SK-N-SH (cell line): ENCODE measurements at regions not wholly inside any gene's neighbourhood (a gene's known extent, or its start where the extent isn't known, plus 50 kb on each side); places are given as distances from the start of the nearest gene placed in this dataset.

Experiments
- CTCF ChIA-PET: fragments of 300-600, 350-600 bp; formaldehyde crosslinking; extraction: SDS; loops from one replicate; lab custom pipeline; 2021; lab: Yijun Ruan, JAX
- POLR2A ChIA-PET: fragments of 350-600 bp; sonication (Branson Sonifier 250); formaldehyde crosslinking; extraction: SDS; loops from one replicate; lab custom pipeline; 2020; ENCODE audit warnings: antibody characterized with exemption, inconsistent platforms; lab: Yijun Ruan, JAX
- DNase-seq: peaks from one replicate; pipeline ENCODE4 v3.0.0; 2012
- H2AFZ ChIP-seq: fragments of 200-600 bp; sonication (generic); 2 replicates; pipeline ENCODE4 v1.8.1; 2016; ENCODE audit warnings: antibody characterized with exemption, mild to moderate bottlenecking, low read depth
- H3F3A ChIP-seq: fragments of 200-600 bp; sonication (generic); replicated peaks from 2 replicates; pipeline ENCODE3; 2016; ENCODE audit warnings: antibody characterized with exemption, mild to moderate bottlenecking; ENCODE audit not compliant: insufficient read depth
- H3K27ac ChIP-seq, 2 experiments: fragments of 200-500 bp in 1 of 2; fragments of 200-600 bp in 1 of 2; sonication (Bioruptor generic) in 1 of 2; sonication (generic), shearing (Covaris generic) in 1 of 2; 2 replicates each; pipeline versions ENCODE4 v1.5.1 to v1.6.1; 2014 to 2016; ENCODE audit warnings: low read depth in 2 of 2, inconsistent platforms in 1 of 2, low read length in 1 of 2, mild to moderate bottlenecking in 1 of 2, mixed read lengths in 1 of 2
- H3K27me3 ChIP-seq: fragments of 200-600 bp; sonication (generic), shearing (Covaris generic); 2 replicates; pipeline ENCODE4 v1.6.1; 2016; ENCODE audit warnings: mixed run types; ENCODE audit not compliant: insufficient read depth
- H3K36me3 ChIP-seq, 2 experiments: fragments of 200-500 bp in 1 of 2; fragments of 200-600 bp in 1 of 2; sonication (Bioruptor generic) in 1 of 2; sonication (generic) in 1 of 2; replicated peaks in 1 of 2; 2 replicates each; pipeline versions ENCODE3 to v1.5.1; 2014 to 2016; ENCODE audit warnings: low read length in 1 of 2, mild to moderate bottlenecking in 1 of 2; ENCODE audit not compliant: insufficient read depth in 2 of 2, control insufficient read depth in 1 of 2
- H3K4me1 ChIP-seq, 2 experiments: fragments of 200-500 bp in 1 of 2; fragments of 200-600 bp in 1 of 2; sonication (Bioruptor generic) in 1 of 2; sonication (generic), shearing (Covaris generic) in 1 of 2; 2 replicates each; pipeline versions ENCODE4 v1.5.1 to v1.6.1; 2014 to 2016; ENCODE audit warnings: low read depth in 1 of 2, low read length in 1 of 2, mixed run types in 1 of 2; ENCODE audit not compliant: insufficient read depth in 2 of 2, control insufficient read depth in 1 of 2
- H3K4me2 ChIP-seq: fragments of 200-600 bp; sonication (generic), shearing (Covaris generic); 2 replicates; pipeline ENCODE4 v1.6.1; 2017; ENCODE audit warnings: mixed run types
- H3K4me3 ChIP-seq, 2 experiments: fragments of 200-500 bp in 1 of 2; fragments of 200-600 bp in 1 of 2; sonication (Bioruptor generic) in 1 of 2; sonication (generic), shearing (Covaris generic) in 1 of 2; 2 replicates each; pipeline versions ENCODE4 v1.5.1 to v1.8.1; 2014 to 2016; ENCODE audit warnings: low read depth in 2 of 2, inconsistent platforms in 1 of 2, low read length in 1 of 2, mild to moderate bottlenecking in 1 of 2, mixed read lengths in 1 of 2, moderate library complexity in 1 of 2
- H3K79me2 ChIP-seq: fragments of 200-600 bp; sonication (generic); 2 replicates; pipeline ENCODE4 v1.8.1; 2017; ENCODE audit warnings: mild to moderate bottlenecking; ENCODE audit not compliant: insufficient read depth
- H3K9ac ChIP-seq: fragments of 200-600 bp; sonication (generic); 2 replicates; pipeline ENCODE4 v1.6.1; 2017; ENCODE audit warnings: mixed run types
- H3K9me2 ChIP-seq: fragments of 200-600 bp; sonication (generic); 2 replicates; pipeline ENCODE4 v1.6.1; 2017; ENCODE audit warnings: mixed run types
- H3K9me3 ChIP-seq: fragments of 200-600 bp; sonication (generic); 2 replicates; pipeline ENCODE4 v1.6.1; 2017; ENCODE audit warnings: mixed run types, mild to moderate bottlenecking, moderate library complexity
- H4K20me1 ChIP-seq: fragments of 200-600 bp; sonication (generic); 2 replicates; pipeline ENCODE4 v1.6.1; 2017; ENCODE audit warnings: mild to moderate bottlenecking, mixed run types; ENCODE audit not compliant: insufficient read depth
- EP300 ChIP-seq, 2 experiments: IDR thresholded peaks; 2 replicates each; pipeline versions ENCODE4 v1.4.0 to v1.6.1; 2012; ENCODE audit warnings: borderline replicate concordance in 1 of 2, low read depth in 1 of 2, low read length in 1 of 2
- FOSL2 ChIP-seq: IDR thresholded peaks from 2 replicates; pipeline ENCODE4 v1.4.0; 2012; ENCODE audit warnings: low read depth, mild to moderate bottlenecking, moderate library complexity, borderline replicate concordance
- FOXJ3 ChIP-seq: sonication (generic); formaldehyde crosslinking; IDR thresholded peaks from 2 replicates; pipeline ENCODE4 v1.5.1; 2020; ENCODE audit warnings: mild to moderate bottlenecking, missing genetic modification reagents
- FOXM1 ChIP-seq: IDR thresholded peaks from 2 replicates; pipeline ENCODE4 v1.4.0; 2012; ENCODE audit warnings: low read depth, mild to moderate bottlenecking
- GABPA ChIP-seq: IDR thresholded peaks from 2 replicates; pipeline ENCODE4 v1.4.0; 2012; ENCODE audit warnings: low read depth, mild to moderate bottlenecking
- GATA2 ChIP-seq: sonication (generic); formaldehyde crosslinking; IDR thresholded peaks from 2 replicates; pipeline ENCODE4 v1.5.0; 2020; ENCODE audit warnings: mild to moderate bottlenecking, missing genetic modification reagents
- IRF3 ChIP-seq: fragments of 150-350 bp; IDR thresholded peaks from 2 replicates; pipeline ENCODE4 v1.6.1; 2016; ENCODE audit warnings: mild to moderate bottlenecking, low read depth, low read length
- JUND ChIP-seq: IDR thresholded peaks from 2 replicates; pipeline ENCODE4 v1.4.0; 2012
- MXI1 ChIP-seq: IDR thresholded peaks from 2 replicates; pipeline ENCODE4 v1.6.1; 2012; ENCODE audit warnings: mild to moderate bottlenecking, low read depth, low read length, improper control_type of control experiment
- NRF1 ChIP-seq: IDR thresholded peaks from 2 replicates; pipeline ENCODE4 v1.6.1; 2012; ENCODE audit warnings: low read depth, mild to moderate bottlenecking, low read length
- PBX3 ChIP-seq: IDR thresholded peaks from 2 replicates; pipeline ENCODE4; 2012
- RAD21 ChIP-seq: IDR thresholded peaks from 2 replicates; pipeline ENCODE4 v1.6.1; 2012; ENCODE audit warnings: mild to moderate bottlenecking, low read length
- RCOR1 ChIP-seq: fragments of 150-350 bp; IDR thresholded peaks from 2 replicates; pipeline ENCODE4 v1.6.1; 2017; ENCODE audit warnings: antibody characterized with exemption, low read length
- RFX5 ChIP-seq: IDR thresholded peaks from 2 replicates; pipeline ENCODE4 v1.6.1; 2012; ENCODE audit warnings: mild to moderate bottlenecking, improper control_type of control experiment, low read length
- RXRA ChIP-seq: IDR thresholded peaks from 2 replicates; pipeline ENCODE4 v1.4.0; 2012; ENCODE audit warnings: low read depth, mild to moderate bottlenecking, borderline replicate concordance
- SMC3 ChIP-seq: IDR thresholded peaks from 2 replicates; pipeline ENCODE4 v1.6.1; 2012; ENCODE audit warnings: low read depth, low read length, improper control_type of control experiment
- TCF12 ChIP-seq: IDR thresholded peaks from 2 replicates; pipeline ENCODE4 v1.4.0; 2012
- TEAD4 ChIP-seq: IDR thresholded peaks from 2 replicates; pipeline ENCODE4 v1.4.0; 2012; ENCODE audit warnings: mild to moderate bottlenecking, borderline replicate concordance; ENCODE audit not compliant: insufficient read depth
- YY1 ChIP-seq: IDR thresholded peaks from 2 replicates; pipeline ENCODE4 v1.4.0; 2012; ENCODE audit warnings: low read depth, mild to moderate bottlenecking
- ZBTB33 ChIP-seq: IDR thresholded peaks from 2 replicates; pipeline ENCODE4 v1.4.0; 2012; ENCODE audit warnings: low read depth, borderline replicate concordance
- WGBS: methylation state at CpG from one replicate; pipeline ENCODE4 v1.1.6; 2017; ENCODE audit warnings: low lambda C conversion rate; 5-methylcytosine and 5-hydroxymethylcytosine counted together
- TF ChIP-seq, protein P1 (sequence below): fragments of 200-600 bp; sonication (generic); IDR thresholded peaks from 2 replicates; pipeline ENCODE4 v1.6.1; 2017; ENCODE audit warnings: antibody characterized with exemption, mild to moderate bottlenecking, moderate library complexity

GRCh38 chr5:98349251-98349989 is 424.0 kb upstream of the RGMB start:
- DNase-seq: no peak
- peak overlapping the region; percentile 39; the same call in 1 of the 2 replicates for H3K9ac ChIP-seq
- 64% methylated on average over 6 of the region's 6 CpGs for WGBS
- H2AFZ ChIP-seq: peak overlapping the region; percentile 33; the same call in 1 of the 2 replicates
- ChIA-PET CTCF (interaction anchor here (0.7 kb wide), 1 partner anchor 348 kb away, joined by 3 read pairs; no protein-coding TSS in a partner anchor), POLR2A (no interaction called here)
- H3K4me1 ChIP-seq: no peaks in the 10 kb centered on the region
- peaks cover 8% of the 10 kb centered on the region for H3F3A ChIP-seq
- peaks cover 14% of the 10 kb centered on the region for H3K9me3 ChIP-seq
- H3K27me3 ChIP-seq: no peaks in the 10 kb centered on the region
- peak overlapping the region in 1 of 2 experiments; percentile 68; a peak in 2 of 4 replicates for H3K27ac ChIP-seq
- TF ChIP-seq, protein P1, sequence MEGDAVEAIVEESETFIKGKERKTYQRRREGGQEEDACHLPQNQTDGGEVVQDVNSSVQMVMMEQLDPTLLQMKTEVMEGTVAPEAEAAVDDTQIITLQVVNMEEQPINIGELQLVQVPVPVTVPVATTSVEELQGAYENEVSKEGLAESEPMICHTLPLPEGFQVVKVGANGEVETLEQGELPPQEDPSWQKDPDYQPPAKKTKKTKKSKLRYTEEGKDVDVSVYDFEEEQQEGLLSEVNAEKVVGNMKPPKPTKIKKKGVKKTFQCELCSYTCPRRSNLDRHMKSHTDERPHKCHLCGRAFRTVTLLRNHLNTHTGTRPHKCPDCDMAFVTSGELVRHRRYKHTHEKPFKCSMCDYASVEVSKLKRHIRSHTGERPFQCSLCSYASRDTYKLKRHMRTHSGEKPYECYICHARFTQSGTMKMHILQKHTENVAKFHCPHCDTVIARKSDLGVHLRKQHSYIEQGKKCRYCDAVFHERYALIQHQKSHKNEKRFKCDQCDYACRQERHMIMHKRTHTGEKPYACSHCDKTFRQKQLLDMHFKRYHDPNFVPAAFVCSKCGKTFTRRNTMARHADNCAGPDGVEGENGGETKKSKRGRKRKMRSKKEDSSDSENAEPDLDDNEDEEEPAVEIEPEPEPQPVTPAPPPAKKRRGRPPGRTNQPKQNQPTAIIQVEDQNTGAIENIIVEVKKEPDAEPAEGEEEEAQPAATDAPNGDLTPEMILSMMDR: peak; percentile 68
- no peak for TF ChIP-seq GABPA
- TF ChIP-seq PBX3: peak; percentile 51
- peak; percentile 47; the same call in 1 of the 2 replicates for TF ChIP-seq FOSL2
- TF ChIP-seq TCF12: peak; percentile 49
- 0 out of 2 replicates have a peak, but pooled peaks have one; percentile 58 for TF ChIP-seq TEAD4
- TF ChIP-seq RFX5: no peak
- peak; percentile 44 for TF ChIP-seq SMC3
- no peak for TF ChIP-seq MXI1
- peak; percentile 51; the same call in 1 of the 2 replicates for TF ChIP-seq ZBTB33
- TF ChIP-seq RCOR1: no peak
- no peak for TF ChIP-seq FOXM1
- TF ChIP-seq FOXJ3 (CRISPR knock-in tag): no peak
- no peak for TF ChIP-seq IRF3
- TF ChIP-seq RXRA: no peak
- TF ChIP-seq RAD21: peak; percentile 56
- no peak for TF ChIP-seq NRF1
- TF ChIP-seq YY1: no peak
- TF ChIP-seq JUND: no peak
- no peak for TF ChIP-seq GATA2 (CRISPR knock-in tag)
- TF ChIP-seq EP300 (IDR thresholded peaks at IDR 0.05; ENCODE audit: borderline replicate concordance in 1 of 2, low read depth in 1 of 2, low read length in 1 of 2): peak in 1 of 2 experiments; percentile 68; a peak in 1 of 4 replicates
- H3K4me2 ChIP-seq: no peak overlapping the region
- H3K36me3 ChIP-seq: peaks cover 0 to 13% of the 10 kb centered on the region in 2 experiments
- H3K4me3 ChIP-seq: peak overlapping the region in 1 of 2 experiments; percentile 17; a peak in 1 of 4 replicates
- H3K79me2 ChIP-seq: no peaks in the 10 kb centered on the region
- H3K9me2 ChIP-seq: no peaks in the 10 kb centered on the region
- no peaks in the 10 kb centered on the region for H4K20me1 ChIP-seq
